Cardiac muscle cell (in vitro differentiated cells and primary cell): ENCODE measurements at regions not wholly inside any gene's neighbourhood (a gene's known extent, or its start where the extent isn't known, plus 50 kb on each side); places are given as distances from the start of the nearest gene placed in this dataset.
A peak's percentile ranks its signal among the peaks of the same experiment; 100 is the strongest.

ENCODE experiments used
- DNase-seq, 2 donors: peaks; one replicate each; pipeline versions ENCODE4 v3.0.0 to v3.0.0-alpha.2; 2010 to 2017; ENCODE audit warnings: low read depth in 1 of 2, low spot score in 1 of 2
- H3K27ac ChIP-seq: fragments of 200-600 bp; sonication (generic); 2 replicates; pipeline ENCODE4 v1.5.1; 2016
- H3K27me3 ChIP-seq: fragments of 200-600 bp; sonication (generic); 2 replicates; pipeline ENCODE4 v1.6.0; 2016; ENCODE audit warnings: control low read depth
- H3K36me3 ChIP-seq: fragments of 200-600 bp; sonication (generic); 2 replicates; pipeline ENCODE4 v1.5.1; 2016; ENCODE audit warnings: control low read depth
- H3K4me1 ChIP-seq: fragments of 200-600 bp; sonication (generic); 2 replicates; pipeline ENCODE4 v1.8.1; 2017; ENCODE audit warnings: low read depth, mild to moderate bottlenecking, mixed run types
- H3K4me3 ChIP-seq: fragments of 200-600 bp; sonication (generic); 2 replicates; pipeline ENCODE4 v1.5.1; 2016; ENCODE audit warnings: mild to moderate bottlenecking
- H3K9me3 ChIP-seq: fragments of 200-600 bp; sonication (generic); 2 replicates; pipeline ENCODE4 v1.5.1; 2017; ENCODE audit warnings: low read depth, mild to moderate bottlenecking, control low read depth
- CTCF ChIP-seq: IDR thresholded peaks from 2 replicates; pipeline ENCODE4 v1.5.1; 2012; ENCODE audit warnings: low read depth, mild to moderate bottlenecking, low read length

GRCh38 chr12:91986084-91986483 lies 159.6 kb downstream of the BTG1 start:
- DNase-seq, result peak in 1 of 2 donors; percentile 22
- Histone ChIP-seq H3K4me1 (peaks cover 35% of the 10 kb centered on the region), H3K9me3 (no peaks in the 10 kb centered on the region), H3K4me3 (no peak overlapping the region), H3K27me3 (no peaks in the 10 kb centered on the region), H3K27ac (peak overlapping the region; percentile 64), H3K36me3 (no peaks in the 10 kb centered on the region)
- no peak for TF ChIP-seq CTCF

DNA sequence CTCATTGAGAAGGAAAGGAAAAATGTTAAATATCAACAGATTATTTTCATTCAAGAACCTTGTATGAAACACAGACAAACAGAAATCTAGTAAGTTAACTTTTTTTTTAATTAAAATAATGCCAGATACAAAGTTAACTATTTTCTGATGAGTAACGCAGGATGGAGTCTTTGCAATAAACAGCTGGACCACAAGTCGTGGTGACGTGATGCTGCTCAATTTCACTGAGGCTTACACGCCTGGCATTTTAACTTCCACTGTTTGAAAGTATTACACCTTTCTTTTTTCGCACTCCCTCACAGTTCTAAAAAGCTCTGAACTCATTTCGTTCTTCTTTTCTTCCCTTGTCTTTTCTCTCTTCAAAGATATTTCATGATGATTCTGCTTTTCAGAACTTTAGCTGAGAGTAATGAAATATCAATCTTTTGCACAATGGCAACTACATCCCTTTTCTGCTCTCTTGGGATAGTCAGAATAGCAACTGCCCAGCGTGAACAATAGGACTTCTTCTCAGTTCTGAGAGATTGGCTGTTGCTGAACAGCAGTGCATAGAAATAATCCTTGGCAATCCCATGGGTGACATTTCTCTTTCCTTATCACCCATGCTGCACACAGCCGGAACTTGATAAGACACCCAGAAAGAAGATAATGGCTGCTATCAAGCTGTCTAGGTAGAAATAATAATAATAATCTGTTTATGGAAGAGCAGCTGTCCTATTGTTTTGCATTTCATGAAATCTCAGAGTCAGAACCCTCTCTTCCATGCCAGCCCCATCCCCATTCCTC lies 160.5 kb downstream of the BTG1 start:
- Histone ChIP-seq H3K27ac (peak overlapping the region; percentile 64), H3K9me3 (no peaks in the 10 kb centered on the region), H3K4me3 (no peak overlapping the region), H3K4me1 (peaks cover 35% of the 10 kb centered on the region), H3K36me3 (no peaks in the 10 kb centered on the region), H3K27me3 (no peaks in the 10 kb centered on the region)
- peak in 1 of 2 donors; percentile 39 for DNase-seq
- TF ChIP-seq CTCF, result no peak

DNA sequence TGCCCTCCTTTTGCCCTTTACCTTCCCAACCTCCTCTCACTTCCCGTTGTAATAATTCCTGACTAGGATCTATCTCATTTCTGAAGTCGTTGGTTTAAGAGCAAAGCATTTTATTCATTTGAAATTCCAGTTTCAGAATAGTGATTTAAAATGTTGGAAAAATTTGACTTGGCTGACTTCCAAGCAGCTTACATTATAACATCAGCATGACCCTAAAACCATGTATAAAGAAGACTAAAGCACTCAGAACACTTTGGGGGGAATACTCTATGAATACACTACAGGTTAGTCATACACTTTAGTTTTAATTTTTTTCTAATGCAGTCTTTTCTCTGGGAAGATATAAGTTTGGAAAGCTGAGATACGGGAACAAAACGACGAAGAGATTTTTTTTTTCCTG lies 161.1 kb downstream of the BTG1 start:
- no peak for TF ChIP-seq CTCF
- no peaks in the 10 kb centered on the region for H3K36me3 ChIP-seq
- no peak for DNase-seq

GRCh38 chr12:91983935-91984334 lies 161.7 kb downstream of the BTG1 start:
- Histone ChIP-seq H3K4me1 (peaks cover 35% of the 10 kb centered on the region), H3K4me3 (no peak overlapping the region), H3K9me3 (no peaks in the 10 kb centered on the region), H3K27me3 (no peaks in the 10 kb centered on the region), H3K27ac (no peak overlapping the region), H3K36me3 (no peaks in the 10 kb centered on the region)
- DNase-seq, result no peak
- TF ChIP-seq CTCF, result no peak

More for the DNA sequence above, 161.1 kb downstream of the BTG1 start:
- no peaks in the 10 kb centered on the region for H3K9me3 ChIP-seq
- peaks cover 35% of the 10 kb centered on the region for H3K4me1 ChIP-seq
- H3K27ac ChIP-seq, result no peak overlapping the region
- no peaks in the 10 kb centered on the region for H3K27me3 ChIP-seq
- H3K4me3 ChIP-seq, result no peak overlapping the region

DNA sequence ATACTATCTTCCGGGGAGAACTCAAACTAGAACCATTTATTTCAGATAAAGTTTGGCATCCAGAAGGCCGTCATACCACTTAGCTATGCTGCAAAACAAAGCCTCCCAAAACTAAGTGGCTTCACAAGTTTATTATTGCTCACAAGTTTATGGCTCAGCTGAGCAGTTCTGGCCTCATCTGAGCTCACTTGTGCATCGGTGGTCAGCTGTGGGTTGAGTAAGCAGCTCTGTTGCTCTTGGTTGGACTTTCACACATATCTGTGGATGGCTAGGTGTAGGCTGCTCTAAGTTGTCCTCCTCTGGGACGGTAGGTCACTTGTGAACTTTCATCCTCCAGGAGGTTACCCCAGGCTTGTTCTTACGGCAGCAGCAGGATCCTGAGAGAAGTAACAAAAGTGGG lies 162.7 kb downstream of the BTG1 start:
- DNase-seq, result no peak
- TF ChIP-seq CTCF, result no peak

More for the DNA sequence above, 162.7 kb downstream of the BTG1 start:
- Histone ChIP-seq H3K4me1 (peaks cover 38% of the 10 kb centered on the region), H3K4me3 (no peak overlapping the region), H3K27ac (no peak overlapping the region), H3K36me3 (no peaks in the 10 kb centered on the region), H3K27me3 (no peaks in the 10 kb centered on the region), H3K9me3 (no peaks in the 10 kb centered on the region)
